ENCODE measurements at regions not wholly inside any gene's neighbourhood (a gene's known extent, or its start where the extent isn't known, plus 50 kb on each side); places are given as distances from the start of the nearest gene placed in this dataset.
"Not testable (repeated sequence)": the region's sequence is repeated elsewhere in the genome, so short reads cannot be mapped to it uniquely, and the experiment has no call there.

GRCh38 chr10:128577958-128578750 is 451.9 kb upstream of the MKI67 start:
- no peak for ATAC-seq

GRCh38 chr10:128578766-128579165 is 452.5 kb upstream of the MKI67 start:
- Mint-ChIP-seq H3K27ac (no peak overlapping the region), H3K36me3 (no peaks in the 10 kb centered on the region), H3K9me3 (peaks cover 0 to 7% of the 10 kb centered on the region in 2 donors)
- DNase-seq (ENCODE audit: low spot score in 2 of 2) (no peak), ATAC-seq (no peak)

More at GRCh38 chr10:128577958-128578750, 451.9 kb upstream of the MKI67 start:
- Mint-ChIP-seq H3K27ac (no peak overlapping the region), H3K9me3 (peaks cover 0 to under 1% of the 10 kb centered on the region in 2 donors), H3K36me3 (no peaks in the 10 kb centered on the region)
- no peak for DNase-seq (ENCODE audit: low spot score in 2 of 2)

DNA sequence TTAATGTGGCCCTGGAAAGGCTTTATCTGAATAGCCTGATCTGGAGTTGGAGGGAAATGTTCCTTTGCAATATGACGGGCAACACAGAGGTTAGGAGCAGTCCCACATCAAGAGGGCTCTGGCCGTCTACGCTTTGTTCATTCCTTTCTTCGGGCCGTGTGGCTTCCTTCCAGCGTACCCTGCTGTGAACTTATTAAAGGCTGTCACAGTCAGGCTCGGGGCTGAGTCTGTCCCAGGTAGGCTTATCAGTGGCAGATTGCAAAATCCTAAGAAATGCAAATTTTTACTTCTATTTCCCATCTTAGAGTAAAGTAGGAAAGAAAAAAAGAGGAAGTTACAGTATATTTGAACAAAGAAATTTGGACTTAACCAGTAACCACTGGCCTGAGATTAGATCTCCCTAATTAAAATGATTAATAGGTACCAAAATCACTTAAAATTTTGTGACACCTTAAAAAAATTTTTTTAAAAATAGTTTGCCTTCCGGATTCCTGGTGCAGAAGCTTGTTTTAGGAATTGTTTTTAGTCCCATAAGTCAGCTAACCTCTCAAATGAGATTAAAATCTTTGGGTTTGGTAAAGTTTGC is 453.1 kb upstream of the MKI67 start:
- H3K27ac Mint-ChIP-seq = no peak overlapping the region
- no peaks in the 10 kb centered on the region for H3K36me3 Mint-ChIP-seq
- no peak for ATAC-seq
- DNase-seq (ENCODE audit: low spot score in 2 of 2) = no peak
- peaks cover 0 to 7% of the 10 kb centered on the region in 2 donors for H3K9me3 Mint-ChIP-seq

DNA sequence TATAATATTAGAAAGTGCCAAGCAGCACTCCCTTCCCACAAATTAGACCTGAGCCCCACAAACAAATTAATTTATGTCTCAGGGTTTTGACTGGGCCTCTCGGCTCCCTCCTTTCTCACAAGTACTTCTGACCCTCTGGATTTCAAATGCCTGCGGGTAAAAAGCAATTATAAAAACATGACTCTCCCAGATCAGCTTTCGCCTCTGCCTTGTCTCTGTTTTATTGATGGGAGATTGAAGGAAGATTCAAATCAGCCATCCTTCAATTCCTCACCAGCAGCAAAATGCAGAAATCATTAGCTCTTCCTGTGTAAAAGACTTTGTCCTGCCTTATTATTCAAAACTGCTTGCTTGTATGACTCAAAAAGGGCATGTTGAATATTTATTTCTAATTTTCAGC is 453.7 kb upstream of the MKI67 start:
- DNase-seq (ENCODE audit: low spot score in 2 of 2) = no peak
- no peaks in the 10 kb centered on the region for H3K36me3 Mint-ChIP-seq
- H3K9me3 Mint-ChIP-seq = peaks cover 0 to 7% of the 10 kb centered on the region in 2 donors
- no peak overlapping the region for H3K27ac Mint-ChIP-seq
- no peak for ATAC-seq

GRCh38 chr10:128583125-128583524 is 456.9 kb upstream of the MKI67 start:
- not testable (repeated sequence) for H3K36me3 Mint-ChIP-seq; DNase-seq (ENCODE audit: low spot score in 2 of 2); H3K9me3 Mint-ChIP-seq; ATAC-seq; H3K27ac Mint-ChIP-seq

- not testable (repeated sequence) for H3K36me3 Mint-ChIP-seq; H3K27ac Mint-ChIP-seq; DNase-seq (ENCODE audit: low spot score in 2 of 2); ATAC-seq; H3K9me3 Mint-ChIP-seq
Observed at GRCh38 chr10:128586599-128586998, 460.4 kb upstream of the MKI67 start.

- peaks cover 0 to 7% of the 10 kb centered on the region in 2 donors for H3K9me3 Mint-ChIP-seq
- no peaks in the 10 kb centered on the region for H3K36me3 Mint-ChIP-seq
- DNase-seq (ENCODE audit: low spot score in 2 of 2) (no peak), ATAC-seq (no peak)
- no peak overlapping the region for H3K27ac Mint-ChIP-seq
Observed at GRCh38 chr10:128587689-128588088, 461.5 kb upstream of the MKI67 start.

DNA sequence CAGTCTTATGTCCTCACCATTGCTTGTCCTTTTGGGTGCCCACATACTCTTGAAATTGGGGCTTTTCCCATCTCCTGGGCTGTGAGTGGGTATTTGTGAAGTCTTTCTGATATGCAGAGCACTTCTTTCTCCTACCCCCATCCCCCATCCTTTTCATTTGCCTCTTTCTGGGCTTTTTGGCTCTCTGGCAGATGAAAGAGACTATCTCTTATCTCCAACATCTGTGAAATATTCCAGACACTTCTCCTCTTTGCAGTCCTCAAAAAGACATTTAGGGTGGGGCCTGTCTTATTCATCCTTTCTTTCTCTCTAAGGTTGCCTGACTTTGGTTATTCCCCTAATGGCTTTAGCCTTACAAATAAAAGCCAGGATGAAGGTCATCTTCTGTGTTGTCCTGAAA is 462.2 kb upstream of the MKI67 start:
- no peaks in the 10 kb centered on the region for H3K36me3 Mint-ChIP-seq
- ATAC-seq (no peak), DNase-seq (ENCODE audit: low spot score in 2 of 2) (no peak)
- peaks cover 0 to 4% of the 10 kb centered on the region in 2 donors for H3K9me3 Mint-ChIP-seq
- no peak overlapping the region for H3K27ac Mint-ChIP-seq

DNA sequence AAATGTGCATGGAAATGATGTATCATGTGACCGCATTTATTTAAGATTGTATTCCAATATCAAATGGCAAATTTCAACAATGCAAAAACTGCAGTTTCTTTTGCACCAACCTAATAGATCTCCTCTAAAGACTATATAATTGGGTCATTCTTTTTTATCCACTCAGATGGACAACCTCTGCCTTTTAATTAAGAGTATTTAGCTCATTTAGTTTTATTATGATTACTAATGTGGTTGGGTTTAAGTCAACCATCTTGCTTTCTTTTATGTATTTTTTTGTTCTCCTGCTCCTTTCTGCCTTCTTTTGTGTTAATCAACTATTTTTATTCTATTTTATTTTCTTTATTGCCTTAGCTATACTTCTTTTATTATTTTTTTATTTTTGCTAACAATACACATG is 468.5 kb upstream of the MKI67 start:
- H3K27ac Mint-ChIP-seq = no peak overlapping the region
- DNase-seq (ENCODE audit: low spot score in 2 of 2) (no peak), ATAC-seq (no peak)
- no peaks in the 10 kb centered on the region for H3K36me3 Mint-ChIP-seq
- H3K9me3 Mint-ChIP-seq = no peaks in the 10 kb centered on the region

- no peak for ATAC-seq
Observed at GRCh38 chr10:128596906-128597305, 470.7 kb upstream of the MKI67 start.

GRCh38 chr10:128599030-128599429 is 472.8 kb upstream of the MKI67 start:
- ATAC-seq (no peak), DNase-seq (ENCODE audit: low spot score in 2 of 2) (no peak)
- Mint-ChIP-seq H3K27ac (no peak overlapping the region), H3K9me3 (no peaks in the 10 kb centered on the region), H3K36me3 (no peaks in the 10 kb centered on the region)

More at GRCh38 chr10:128596906-128597305, 470.7 kb upstream of the MKI67 start:
- no peaks in the 10 kb centered on the region for H3K9me3 Mint-ChIP-seq
- no peaks in the 10 kb centered on the region for H3K36me3 Mint-ChIP-seq
- no peak overlapping the region for H3K27ac Mint-ChIP-seq
- no peak for DNase-seq (ENCODE audit: low spot score in 2 of 2)

DNA sequence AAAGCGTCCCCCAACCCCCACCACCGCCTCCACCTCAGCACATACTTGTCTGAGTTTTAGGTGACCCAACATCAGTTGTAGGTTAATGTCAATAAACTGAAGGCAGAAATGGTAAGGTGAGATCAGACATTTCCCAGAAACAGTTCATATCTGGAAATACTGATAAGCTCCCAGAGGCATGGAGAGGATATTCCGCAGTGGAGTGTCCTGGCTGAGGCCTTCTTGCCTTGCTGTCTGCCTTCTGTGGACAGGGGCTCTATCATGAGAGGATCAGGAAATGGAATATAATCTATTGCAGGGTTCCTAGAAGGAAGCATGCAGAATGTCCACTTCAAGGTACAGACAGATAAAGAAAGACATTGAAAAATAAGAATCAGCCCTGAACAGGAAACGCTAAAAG is 473.3 kb upstream of the MKI67 start:
- H3K36me3 Mint-ChIP-seq = no peaks in the 10 kb centered on the region
- DNase-seq (ENCODE audit: low spot score in 2 of 2) = no peak
- no peaks in the 10 kb centered on the region for H3K9me3 Mint-ChIP-seq
- ATAC-seq = no peak
- H3K27ac Mint-ChIP-seq = no peak overlapping the region

DNA sequence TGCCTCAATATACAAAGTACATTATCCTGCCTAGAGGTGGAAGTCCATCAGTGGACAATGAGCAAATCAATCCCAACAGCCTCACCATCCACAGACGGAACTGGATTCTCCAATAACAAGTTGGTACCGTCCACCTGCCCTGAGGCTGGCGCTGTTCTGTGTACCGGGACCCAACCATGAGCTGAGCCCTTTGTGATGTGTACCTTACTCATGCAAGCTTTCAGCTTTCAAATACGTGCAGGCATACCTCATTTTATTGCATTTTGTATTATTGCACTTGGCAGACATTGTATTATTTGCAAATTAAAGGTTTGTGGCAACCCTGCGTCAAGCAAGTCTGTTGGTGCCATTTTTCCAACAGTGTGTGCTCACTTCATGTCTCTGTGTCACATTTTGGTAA is 476.0 kb upstream of the MKI67 start:
- H3K27ac Mint-ChIP-seq = no peak overlapping the region
- ATAC-seq = no peak
- no peaks in the 10 kb centered on the region for H3K36me3 Mint-ChIP-seq
- no peak for DNase-seq (ENCODE audit: low spot score in 2 of 2)
- H3K9me3 Mint-ChIP-seq = no peaks in the 10 kb centered on the region

- Mint-ChIP-seq H3K9me3 (no peaks in the 10 kb centered on the region), H3K27ac (no peak overlapping the region), H3K36me3 (no peaks in the 10 kb centered on the region)
- DNase-seq (ENCODE audit: low spot score in 2 of 2) (no peak), ATAC-seq (no peak)
Observed at GRCh38 chr10:128604025-128604424, 477.8 kb upstream of the MKI67 start.

DNA sequence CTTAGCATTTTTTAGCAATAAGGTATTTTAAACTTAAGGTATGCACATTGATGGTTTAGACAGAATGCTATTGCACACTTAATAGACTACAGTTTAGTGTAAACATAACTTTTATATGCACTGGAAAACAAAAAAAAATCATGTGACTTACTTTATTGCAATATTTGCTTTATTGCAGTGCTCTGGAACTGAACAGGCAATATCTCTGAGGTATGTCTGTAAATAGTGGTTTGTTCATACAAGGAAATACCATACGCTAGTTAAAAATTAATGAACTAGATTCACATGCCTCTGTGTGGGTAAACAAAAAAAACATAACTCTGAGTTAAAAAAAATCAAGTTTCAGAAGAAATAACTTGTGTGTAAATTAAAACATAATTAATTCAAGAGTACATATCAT is 479.0 kb upstream of the MKI67 start:
- no peak overlapping the region for H3K27ac Mint-ChIP-seq
- DNase-seq (ENCODE audit: low spot score in 2 of 2) = no peak
- no peaks in the 10 kb centered on the region for H3K36me3 Mint-ChIP-seq
- no peaks in the 10 kb centered on the region for H3K9me3 Mint-ChIP-seq
- no peak for ATAC-seq

GRCh38 chr10:128606055-128606454 is 479.8 kb upstream of the MKI67 start:
- no peaks in the 10 kb centered on the region for H3K9me3 Mint-ChIP-seq
- H3K27ac Mint-ChIP-seq = no peak overlapping the region
- ATAC-seq (no peak), DNase-seq (ENCODE audit: low spot score in 2 of 2) (no peak)
- H3K36me3 Mint-ChIP-seq = no peaks in the 10 kb centered on the region

DNA sequence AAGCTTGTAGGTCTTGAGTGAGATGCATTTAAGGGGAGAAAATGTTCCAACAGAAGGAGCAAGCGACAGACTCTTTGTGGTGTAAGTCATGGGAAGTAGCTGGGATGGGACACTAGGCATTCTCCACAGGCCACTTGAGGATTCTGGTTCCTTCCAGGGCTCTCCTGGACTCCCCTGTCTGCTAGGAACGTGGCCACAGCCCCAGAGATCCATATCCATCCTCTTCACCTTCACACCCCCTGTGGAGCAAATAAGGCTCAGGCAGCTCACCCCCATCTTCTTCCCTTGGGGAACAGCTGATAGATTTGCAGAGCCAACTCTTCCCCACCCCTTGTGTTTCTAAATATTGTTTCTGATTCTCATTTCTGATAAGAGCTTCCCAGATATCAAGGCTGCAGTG is 482.6 kb upstream of the MKI67 start:
- no peak overlapping the region for H3K27ac Mint-ChIP-seq
- DNase-seq (ENCODE audit: low spot score in 2 of 2) (no peak), ATAC-seq (no peak)
- H3K36me3 Mint-ChIP-seq = no peaks in the 10 kb centered on the region
- no peaks in the 10 kb centered on the region for H3K9me3 Mint-ChIP-seq

- DNase-seq (ENCODE audit: low spot score in 2 of 2) (no peak), ATAC-seq (no peak)
- Mint-ChIP-seq H3K36me3 (no peaks in the 10 kb centered on the region), H3K9me3 (no peaks in the 10 kb centered on the region), H3K27ac (no peak overlapping the region)
Observed at GRCh38 chr10:128609460-128609859, 483.2 kb upstream of the MKI67 start.

Data from activated naive CD4-positive, alpha-beta T cell treated with anti-CD3 and anti-CD28 coated beads, Interleukin-2, amount 50 U/mL, for 72 hours (primary cell).